Large intestine (tissue), 3 donors: ENCODE measurements at regions not wholly inside any gene's neighbourhood (a gene's known extent, or its start where the extent isn't known, plus 50 kb on each side); places are given as distances from the start of the nearest gene placed in this dataset.

Source experiments
- DNase-seq, 2 donors: peaks; one replicate each; pipeline versions ENCODE4 v3.0.0 to v3.0.0-alpha.2; 2013
- H3K27ac ChIP-seq: one replicate; pipeline ENCODE4 v1.5.1; 2013; ENCODE audit warnings: low read length
- H3K27me3 ChIP-seq: 2 replicates; pipeline ENCODE4 v1.6.1; 2013; ENCODE audit warnings: low read length; ENCODE audit not compliant: control insufficient read depth, insufficient read depth
- H3K36me3 ChIP-seq: 2 replicates; pipeline ENCODE4 v1.6.1; 2013; ENCODE audit warnings: low read length; ENCODE audit not compliant: control insufficient read depth, insufficient read depth
- H3K4me1 ChIP-seq: one replicate; pipeline ENCODE4 v1.6.1; 2013; ENCODE audit warnings: low read length; ENCODE audit not compliant: control insufficient read depth, insufficient read depth
- H3K4me3 ChIP-seq: one replicate; pipeline ENCODE4 v1.5.1; 2013; ENCODE audit warnings: low read length
- H3K9me3 ChIP-seq: one replicate; pipeline ENCODE4 v1.6.1; 2013; ENCODE audit warnings: mild to moderate bottlenecking, low read depth, low read length, moderate library complexity; ENCODE audit not compliant: control insufficient read depth
- WGBS: methylation state at CpG from one replicate; pipeline ENCODE4 v1.1.5; 2013; ENCODE audit warnings: low lambda C conversion rate; ENCODE audit not compliant: insufficient coverage; 5-methylcytosine and 5-hydroxymethylcytosine counted together

GRCh38 chr2:12262681-12263436 lies 453.9 kb upstream of the TRIB2 start:
- DNase-seq, result peak; percentile 20 to 40
- H3K36me3 ChIP-seq, result no peaks in the 10 kb centered on the region
- no peaks in the 10 kb centered on the region for H3K27me3 ChIP-seq
- 0% methylated on average over 1 of the region's 2 CpGs for WGBS
- no peaks in the 10 kb centered on the region for H3K9me3 ChIP-seq
- H3K4me3 ChIP-seq, result no peak overlapping the region
- H3K4me1 ChIP-seq, result no peaks in the 10 kb centered on the region
- no peak overlapping the region for H3K27ac ChIP-seq

GRCh38 chr2:12263730-12264129 lies 453.0 kb upstream of the TRIB2 start:
- no peaks in the 10 kb centered on the region for H3K27me3 ChIP-seq
- H3K4me1 ChIP-seq, result no peaks in the 10 kb centered on the region
- H3K9me3 ChIP-seq, result no peaks in the 10 kb centered on the region
- H3K36me3 ChIP-seq, result no peaks in the 10 kb centered on the region
- no peak overlapping the region for H3K4me3 ChIP-seq
- DNase-seq, result no peak
- H3K27ac ChIP-seq, result no peak overlapping the region

- Histone ChIP-seq H3K9me3 (no peaks in the 10 kb centered on the region), H3K36me3 (no peaks in the 10 kb centered on the region), H3K27me3 (no peaks in the 10 kb centered on the region), H3K27ac (no peak overlapping the region), H3K4me1 (no peaks in the 10 kb centered on the region), H3K4me3 (no peak overlapping the region)
- DNase-seq, result no peak
- WGBS, result 86% methylated on average over 1 of the region's 1 CpG
Measured at GRCh38 chr2:12264146-12264545, 452.6 kb upstream of the TRIB2 start.

- H3K36me3 ChIP-seq, result no peaks in the 10 kb centered on the region
- no peak overlapping the region for H3K4me3 ChIP-seq
- H3K9me3 ChIP-seq, result no peaks in the 10 kb centered on the region
- WGBS, result no CpG with 5 or more reads among the region's 1 CpG
- DNase-seq, result no peak
- no peak overlapping the region for H3K27ac ChIP-seq
- H3K27me3 ChIP-seq, result no peaks in the 10 kb centered on the region
- no peaks in the 10 kb centered on the region for H3K4me1 ChIP-seq
Measured at GRCh38 chr2:12265646-12266045, 451.1 kb upstream of the TRIB2 start.

GRCh38 chr2:12267042-12267441 lies 449.7 kb upstream of the TRIB2 start:
- Histone ChIP-seq H3K9me3 (no peaks in the 10 kb centered on the region), H3K4me3 (no peak overlapping the region), H3K27ac (no peak overlapping the region), H3K4me1 (no peaks in the 10 kb centered on the region), H3K36me3 (no peaks in the 10 kb centered on the region), H3K27me3 (no peaks in the 10 kb centered on the region)
- DNase-seq, result no peak
- WGBS, result 100% methylated on average over 1 of the region's 3 CpGs

- no peaks in the 10 kb centered on the region for H3K27me3 ChIP-seq
- H3K4me3 ChIP-seq, result no peak overlapping the region
- H3K4me1 ChIP-seq, result no peaks in the 10 kb centered on the region
- no peak overlapping the region for H3K27ac ChIP-seq
- no peak for DNase-seq
- H3K36me3 ChIP-seq, result no peaks in the 10 kb centered on the region
- 70% methylated on average over 2 of the region's 7 CpGs for WGBS
- no peaks in the 10 kb centered on the region for H3K9me3 ChIP-seq
Measured at GRCh38 chr2:12269041-12269972, 447.4 kb upstream of the TRIB2 start.

- no peaks in the 10 kb centered on the region for H3K9me3 ChIP-seq
- H3K36me3 ChIP-seq, result no peaks in the 10 kb centered on the region
- no peak overlapping the region for H3K27ac ChIP-seq
- H3K4me1 ChIP-seq, result no peaks in the 10 kb centered on the region
- DNase-seq, result no peak
- no peak overlapping the region for H3K4me3 ChIP-seq
- no peaks in the 10 kb centered on the region for H3K27me3 ChIP-seq
- no CpG with 5 or more reads among the region's 4 CpGs for WGBS
Measured at GRCh38 chr2:12270876-12271588, 445.7 kb upstream of the TRIB2 start.

- Histone ChIP-seq H3K36me3 (no peaks in the 10 kb centered on the region), H3K4me3 (no peak overlapping the region), H3K27me3 (no peaks in the 10 kb centered on the region), H3K4me1 (no peaks in the 10 kb centered on the region), H3K9me3 (no peaks in the 10 kb centered on the region), H3K27ac (no peak overlapping the region)
- 100% methylated on average over 1 of the region's 1 CpG for WGBS
- DNase-seq, result no peak
Measured at GRCh38 chr2:12271589-12271984, 445.1 kb upstream of the TRIB2 start.

- Histone ChIP-seq H3K4me1 (no peaks in the 10 kb centered on the region), H3K27me3 (no peaks in the 10 kb centered on the region), H3K36me3 (no peaks in the 10 kb centered on the region), H3K27ac (no peak overlapping the region), H3K4me3 (no peak overlapping the region), H3K9me3 (no peaks in the 10 kb centered on the region)
- DNase-seq, result no peak
- 0% methylated on average over 1 of the region's 1 CpG for WGBS
Measured at GRCh38 chr2:12273111-12273510, 443.6 kb upstream of the TRIB2 start.

- DNase-seq, result no peak
- 93% methylated on average over 1 of the region's 1 CpG for WGBS
- Histone ChIP-seq H3K4me3 (no peak overlapping the region), H3K9me3 (no peaks in the 10 kb centered on the region), H3K27ac (no peak overlapping the region), H3K36me3 (no peaks in the 10 kb centered on the region), H3K27me3 (no peaks in the 10 kb centered on the region), H3K4me1 (no peaks in the 10 kb centered on the region)
Measured at GRCh38 chr2:12274591-12274990, 442.1 kb upstream of the TRIB2 start.
